ENCODE measurements at regions not wholly inside any gene's neighbourhood (a gene's known extent, or its start where the extent isn't known, plus 50 kb on each side); places are given as distances from the start of the nearest gene placed in this dataset.

DNA sequence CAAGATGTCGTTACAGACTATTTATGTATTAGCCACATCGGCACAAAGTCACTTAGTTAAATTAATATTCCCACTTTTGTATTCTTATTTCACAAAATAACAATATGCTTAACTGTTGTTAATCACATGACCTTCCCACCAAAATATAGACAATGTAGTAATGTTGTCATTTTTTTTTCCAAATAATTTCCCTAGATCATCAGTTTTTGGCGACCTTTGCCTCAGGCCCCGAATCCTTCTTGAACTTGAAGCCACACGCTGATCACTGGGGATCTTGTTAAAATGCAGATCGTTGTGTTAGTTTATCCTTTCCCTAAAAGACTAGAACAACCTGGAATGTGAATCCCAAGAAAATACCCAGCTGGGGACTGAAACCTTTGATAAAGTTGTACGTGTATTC is 497.6 kb downstream of the SUCLG1 start:
- ATAC-seq (no peak), FAIRE-seq (no peak), DNase-seq (no peak)
- no peaks in the 10 kb centered on the region for H3K36me3 ChIP-seq
- intact Hi-C loops (cut with DNase I): no loop called here
- no peak overlapping the region for H3K4me3 ChIP-seq
- no peak overlapping the region for H3K27ac ChIP-seq
- TF ChIP-seq CTCF (IDR thresholded peaks at IDR 0.05): no peak
- H3K9me3 ChIP-seq: no peaks in the 10 kb centered on the region
- H3K4me1 ChIP-seq: no peaks in the 10 kb centered on the region
- no peaks in the 10 kb centered on the region for H3K27me3 ChIP-seq
- 76 to 84% methylated on average over 7 of the region's 7 CpGs for WGBS, 2 donors

GRCh38 chr2:83960371-83960770 is 498.7 kb downstream of the SUCLG1 start:
- no peak for TF ChIP-seq CTCF (IDR thresholded peaks at IDR 0.05)
- no peaks in the 10 kb centered on the region for H3K9me3 ChIP-seq
- no peaks in the 10 kb centered on the region for H3K4me1 ChIP-seq
- FAIRE-seq (no peak), ATAC-seq (no peak), DNase-seq (no peak)
- H3K27me3 ChIP-seq: no peaks in the 10 kb centered on the region
- no peak overlapping the region for H3K27ac ChIP-seq
- H3K36me3 ChIP-seq: no peaks in the 10 kb centered on the region
- 58 to 85% methylated on average over 1 of the region's 1 CpG for WGBS, 2 donors
- intact Hi-C loops (cut with DNase I): no loop called here
- no peak overlapping the region for H3K4me3 ChIP-seq

- H3K4me1 ChIP-seq: no peaks in the 10 kb centered on the region
- whole genome bisulfite sequencing, 2 donors: 79 to 88% methylated on average over 2 of the region's 2 CpGs
- no peaks in the 10 kb centered on the region for H3K9me3 ChIP-seq
- H3K4me3 ChIP-seq: no peak overlapping the region
- no peak for TF ChIP-seq CTCF (IDR thresholded peaks at IDR 0.05)
- H3K27me3 ChIP-seq: no peaks in the 10 kb centered on the region
- no peaks in the 10 kb centered on the region for H3K36me3 ChIP-seq
- FAIRE-seq (no peak), DNase-seq (no peak), ATAC-seq (no peak)
- no peak overlapping the region for H3K27ac ChIP-seq
- intact Hi-C loops (cut with DNase I): no loop called here
Observed at GRCh38 chr2:83959266-83959665, 499.8 kb downstream of the SUCLG1 start.

GRCh38 chr2:83956991-83957390 is 502.1 kb downstream of the SUCLG1 start:
- Histone ChIP-seq H3K27ac (no peak overlapping the region), H3K9me3 (no peaks in the 10 kb centered on the region), H3K27me3 (no peaks in the 10 kb centered on the region), H3K36me3 (no peaks in the 10 kb centered on the region), H3K4me3 (no peak overlapping the region), H3K4me1 (no peaks in the 10 kb centered on the region)
- FAIRE-seq (no peak), ATAC-seq (no peak), DNase-seq (no peak)
- intact Hi-C loops (cut with DNase I): no loop called here
- no peak for TF ChIP-seq CTCF (IDR thresholded peaks at IDR 0.05)
- 66 to 82% methylated on average over 4 of the region's 4 CpGs for WGBS, 2 donors

DNA sequence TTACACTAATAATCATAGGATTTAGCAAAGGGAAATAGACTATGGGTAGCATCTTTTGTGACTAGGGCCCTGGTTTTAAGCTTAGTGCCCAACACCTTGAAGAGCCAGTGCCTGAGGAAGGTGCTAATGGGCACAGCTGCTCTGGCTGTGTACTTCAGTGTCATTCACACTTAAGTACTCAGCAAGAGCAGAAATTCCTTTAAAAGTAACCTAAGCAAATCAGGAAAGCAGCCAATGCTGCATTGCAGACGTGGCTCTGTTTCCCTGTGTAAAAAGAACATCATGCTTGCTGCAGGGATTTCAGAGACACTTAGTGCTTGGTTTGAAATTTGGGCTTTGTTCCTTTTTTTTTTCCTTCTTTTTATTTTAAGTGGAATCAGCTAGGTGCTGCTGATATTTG is 505.4 kb downstream of the SUCLG1 start:
- H3K27ac ChIP-seq: no peak overlapping the region
- H3K4me1 ChIP-seq: no peaks in the 10 kb centered on the region
- no peaks in the 10 kb centered on the region for H3K36me3 ChIP-seq
- H3K27me3 ChIP-seq: no peaks in the 10 kb centered on the region
- no peak overlapping the region for H3K4me3 ChIP-seq
- FAIRE-seq (no peak), ATAC-seq (no peak), DNase-seq (no peak)
- intact Hi-C loops (cut with DNase I): no loop called here
- no peak for TF ChIP-seq CTCF (IDR thresholded peaks at IDR 0.05)
- H3K9me3 ChIP-seq: no peaks in the 10 kb centered on the region
- WGBS, 2 donors: 7 to 9% methylated on average over 1 of the region's 1 CpG

Measured in pancreas (tissue), 10 donors.